Neural progenitor cell (in vitro differentiated cells): ENCODE measurements at regions not wholly inside any gene's neighbourhood (a gene's known extent, or its start where the extent isn't known, plus 50 kb on each side); places are given as distances from the start of the nearest gene placed in this dataset.

Experiments
- DNase-seq: peaks from one replicate; pipeline ENCODE4 v3.0.0-alpha.2; 2016; ENCODE audit warnings: low spot score
- H2AFZ ChIP-seq: fragments of 200-600 bp; sonication (generic); replicated peaks from 2 replicates; pipeline ENCODE4 v1.6.1; 2016; ENCODE audit warnings: antibody characterized with exemption
- H3F3A ChIP-seq: fragments of 200-600 bp; sonication (generic); 2 replicates; pipeline ENCODE4 v1.6.1; 2016; ENCODE audit warnings: antibody characterized with exemption, low read depth
- H3K27ac ChIP-seq: fragments of 200-600 bp; sonication (generic); 2 replicates; pipeline ENCODE4 v1.5.1; 2016; ENCODE audit warnings: mild to moderate bottlenecking
- H3K27me3 ChIP-seq: fragments of 200-600 bp; sonication (generic); 2 replicates; pipeline ENCODE4 v1.6.1; 2016; ENCODE audit warnings: mild to moderate bottlenecking, moderate library complexity
- H3K36me3 ChIP-seq: fragments of 200-600 bp; sonication (generic); 2 replicates; pipeline ENCODE4 v1.5.1; 2016
- H3K4me1 ChIP-seq: fragments of 200-600 bp; sonication (generic); 2 replicates; pipeline ENCODE4 v1.6.1; 2016; ENCODE audit warnings: mixed run types
- H3K4me2 ChIP-seq: fragments of 200-600 bp; sonication (generic); 2 replicates; pipeline ENCODE4 v1.6.1; 2016
- H3K4me3 ChIP-seq: fragments of 200-600 bp; sonication (generic); 2 replicates; pipeline ENCODE4 v1.5.1; 2016
- H3K79me2 ChIP-seq: fragments of 200-600 bp; sonication (generic); 2 replicates; pipeline ENCODE4 v1.6.1; 2016; ENCODE audit warnings: low read depth
- H3K9ac ChIP-seq: fragments of 200-600 bp; sonication (generic); 2 replicates; pipeline ENCODE4 v1.6.1; 2016
- H3K9me3 ChIP-seq: fragments of 200-600 bp; sonication (generic); 2 replicates; pipeline ENCODE4 v1.5.1; 2016; ENCODE audit warnings: low read depth
- H4K20me1 ChIP-seq: fragments of 200-600 bp; sonication (generic); 2 replicates; pipeline ENCODE4 v1.6.1; 2016; ENCODE audit warnings: low read depth
- H3K27ac Mint-ChIP-seq: 3 replicates; pipeline ENCODE4 v1.8.0; 2021; ENCODE audit warnings: mixed read lengths
- H3K27me3 Mint-ChIP-seq: 2 replicates; pipeline ENCODE4 v1.8.0; 2022; ENCODE audit warnings: low read depth, mild to moderate bottlenecking, inconsistent platforms, moderate library complexity, mixed read lengths; ENCODE audit not compliant: insufficient read depth
- H3K36me3 Mint-ChIP-seq: 3 replicates; pipeline ENCODE4 v1.8.0; 2021; ENCODE audit warnings: mixed read lengths
- H3K4me1 Mint-ChIP-seq: 3 replicates; pipeline ENCODE4 v1.8.0; 2021; ENCODE audit warnings: mixed read lengths
- H3K4me3 Mint-ChIP-seq: 3 replicates; pipeline ENCODE4 v1.8.0; 2021; ENCODE audit warnings: mild to moderate bottlenecking, moderate library complexity, mixed read lengths
- H3K9me3 Mint-ChIP-seq: 3 replicates; pipeline ENCODE4 v1.8.0; 2020; ENCODE audit warnings: mixed read lengths
- CTCF ChIP-seq: fragments of 200-600 bp; sonication (generic); IDR thresholded peaks from 2 replicates; pipeline ENCODE4 v1.5.1; 2017; ENCODE audit warnings: antibody characterized with exemption, mild to moderate bottlenecking
- EZH2 ChIP-seq: fragments of 200-600 bp; sonication (generic); IDR thresholded peaks from 2 replicates; pipeline ENCODE4 v1.6.1; 2017; ENCODE audit warnings: antibody characterized with exemption, mild to moderate bottlenecking, moderate library complexity
- EZH2phosphoT487 ChIP-seq: fragments of 200-600 bp; sonication (generic); IDR thresholded peaks from 2 replicates; pipeline ENCODE4 v1.6.1; 2017; ENCODE audit warnings: antibody characterized with exemption

GRCh38 chr13:97573011-97573410 is 139.0 kb downstream of the RAP2A start:
- Mint-ChIP-seq H3K27ac (no peak overlapping the region), H3K4me3 (no peak overlapping the region), H3K36me3 (no peaks in the 10 kb centered on the region), H3K9me3 (no peaks in the 10 kb centered on the region), H3K27me3 (peaks cover 2% of the 10 kb centered on the region), H3K4me1 (peaks cover 14% of the 10 kb centered on the region)
- no peak overlapping the region for H2AFZ ChIP-seq
- TF ChIP-seq CTCF (no peak), EZH2phosphoT487 (no peak), EZH2 (no peak)
- no peaks in the 10 kb centered on the region for H3K79me2 ChIP-seq
- no peaks in the 10 kb centered on the region for H3K9me3 ChIP-seq
- H3K27ac ChIP-seq = no peak overlapping the region
- peak; percentile 58 for DNase-seq
- H3K27me3 ChIP-seq = no peaks in the 10 kb centered on the region
- H3K4me1 ChIP-seq = peaks cover 30% of the 10 kb centered on the region
- peak overlapping the region; percentile 5 for H3K4me2 ChIP-seq
- H4K20me1 ChIP-seq = no peaks in the 10 kb centered on the region
- H3K9ac ChIP-seq = no peak overlapping the region
- H3K36me3 ChIP-seq = no peaks in the 10 kb centered on the region
- peaks cover 7% of the 10 kb centered on the region for H3F3A ChIP-seq
- H3K4me3 ChIP-seq = no peak overlapping the region

GRCh38 chr13:97574926-97575325 is 141.0 kb downstream of the RAP2A start:
- H3K9me3 ChIP-seq = no peaks in the 10 kb centered on the region
- no peak overlapping the region for H3K4me2 ChIP-seq
- peak overlapping the region; percentile 9 for H2AFZ ChIP-seq
- peaks cover 19% of the 10 kb centered on the region for H3K4me1 ChIP-seq
- Mint-ChIP-seq H3K27ac (no peak overlapping the region), H3K4me1 (peaks cover 12% of the 10 kb centered on the region), H3K9me3 (no peaks in the 10 kb centered on the region), H3K36me3 (no peaks in the 10 kb centered on the region), H3K4me3 (no peak overlapping the region), H3K27me3 (peaks cover 2% of the 10 kb centered on the region)
- no peak overlapping the region for H3K9ac ChIP-seq
- H3K4me3 ChIP-seq = no peak overlapping the region
- H3K27ac ChIP-seq = no peak overlapping the region
- TF ChIP-seq EZH2 (no peak), CTCF (peak; percentile 54)
- H3F3A ChIP-seq = peaks cover 7% of the 10 kb centered on the region
- no peaks in the 10 kb centered on the region for H3K36me3 ChIP-seq
- no peaks in the 10 kb centered on the region for H3K27me3 ChIP-seq
- H3K79me2 ChIP-seq = no peaks in the 10 kb centered on the region
- no peaks in the 10 kb centered on the region for H4K20me1 ChIP-seq
- peak; percentile 53 for DNase-seq

- no peaks in the 10 kb centered on the region for H3K79me2 ChIP-seq
- H3K36me3 ChIP-seq = no peaks in the 10 kb centered on the region
- H3F3A ChIP-seq = peaks cover 7% of the 10 kb centered on the region
- no peak overlapping the region for H2AFZ ChIP-seq
- Mint-ChIP-seq H3K27ac (no peak overlapping the region), H3K4me1 (peaks cover 7% of the 10 kb centered on the region), H3K36me3 (no peaks in the 10 kb centered on the region), H3K4me3 (no peak overlapping the region), H3K27me3 (peaks cover 2% of the 10 kb centered on the region), H3K9me3 (no peaks in the 10 kb centered on the region)
- H3K4me2 ChIP-seq = no peak overlapping the region
- H3K27me3 ChIP-seq = no peaks in the 10 kb centered on the region
- no peak overlapping the region for H3K9ac ChIP-seq
- no peak overlapping the region for H3K4me3 ChIP-seq
- H3K27ac ChIP-seq = no peak overlapping the region
- peaks cover 8% of the 10 kb centered on the region for H3K4me1 ChIP-seq
- no peaks in the 10 kb centered on the region for H4K20me1 ChIP-seq
- no peak for TF ChIP-seq EZH2phosphoT487
- no peak for TF ChIP-seq CTCF
- no peak for TF ChIP-seq EZH2
- no peaks in the 10 kb centered on the region for H3K9me3 ChIP-seq
- DNase-seq = no peak
These were observed 143.1 kb downstream of the RAP2A start for GRCh38 chr13:97577026-97577425.

GRCh38 chr13:97582170-97582569 is 148.2 kb downstream of the RAP2A start:
- H3K4me1 Mint-ChIP-seq = no peaks in the 10 kb centered on the region
- Histone ChIP-seq H2AFZ (no peak overlapping the region), H3K79me2 (no peaks in the 10 kb centered on the region), H3K4me2 (no peak overlapping the region), H3K4me1 (no peaks in the 10 kb centered on the region), H3F3A (no peaks in the 10 kb centered on the region), H3K36me3 (no peaks in the 10 kb centered on the region), H3K9ac (no peak overlapping the region), H3K27ac (no peak overlapping the region), H3K27me3 (no peaks in the 10 kb centered on the region), H3K4me3 (no peak overlapping the region), H4K20me1 (no peaks in the 10 kb centered on the region), H3K9me3 (no peaks in the 10 kb centered on the region)
- no peak for TF ChIP-seq EZH2phosphoT487
- no peak for TF ChIP-seq EZH2
- no peak for TF ChIP-seq CTCF
- H3K36me3 Mint-ChIP-seq = no peaks in the 10 kb centered on the region
- peaks cover 2% of the 10 kb centered on the region for H3K27me3 Mint-ChIP-seq
- no peak overlapping the region for H3K4me3 Mint-ChIP-seq
- no peak for DNase-seq
- peaks cover 4% of the 10 kb centered on the region for H3K9me3 Mint-ChIP-seq
- no peak overlapping the region for H3K27ac Mint-ChIP-seq
